H1 (cell line): ENCODE measurements at regions not wholly inside any gene's neighbourhood (a gene's known extent, or its start where the extent isn't known, plus 50 kb on each side); places are given as distances from the start of the nearest gene placed in this dataset.

ENCODE experiments used
- CTCF ChIA-PET: fragments of 300-600 bp; sonication (Branson Sonifier 250); formaldehyde crosslinking; loops from one replicate; lab custom pipeline; 2021; ENCODE audit not compliant: partially characterized antibody; lab: Charles Lee
- POLR2A ChIA-PET: fragments of 300-600 bp; sonication (Branson Sonifier 250); formaldehyde crosslinking; loops from one replicate; lab custom pipeline; 2021; ENCODE audit warnings: inconsistent platforms; ENCODE audit not compliant: partially characterized antibody; lab: Charles Lee
- DNase-seq, 2 experiments: peaks; one replicate each; pipeline versions ENCODE4 v3.0.0 to v3.0.0-alpha.2; 2010 to 2022; ENCODE audit warnings: low spot score in 2 of 2, low read depth in 1 of 2, mixed read lengths in 1 of 2
- FAIRE-seq: peaks from 2 replicates; lab custom pipeline; 2011; peaks lifted over from hg19 to GRCh38; lab: Jason Lieb, UNC
- H2AFZ ChIP-seq: 2 replicates; pipeline ENCODE4 v1.8.1; 2012; ENCODE audit warnings: low read length, inconsistent platforms
- H2AK5ac ChIP-seq: 2 replicates; pipeline ENCODE4 v1.6.1; 2013; ENCODE audit warnings: low read depth, low read length
- H2BK120ac ChIP-seq: replicated peaks from 2 replicates; pipeline ENCODE3; 2013; ENCODE audit warnings: low read depth, low read length, inconsistent platforms
- H2BK12ac ChIP-seq: 2 replicates; pipeline ENCODE4 v1.6.1; 2013; ENCODE audit warnings: low read depth, low read length
- H2BK15ac ChIP-seq: 2 replicates; pipeline ENCODE4 v1.6.1; 2013; ENCODE audit warnings: low read length
- H2BK20ac ChIP-seq: 2 replicates; pipeline ENCODE4 v1.6.1; 2013; ENCODE audit warnings: low read length
- H2BK5ac ChIP-seq: 2 replicates; pipeline ENCODE4 v1.6.1; 2013; ENCODE audit warnings: low read depth, low read length
- H3K14ac ChIP-seq: 2 replicates; pipeline ENCODE4 v1.6.1; 2013; ENCODE audit warnings: inconsistent platforms; ENCODE audit not compliant: insufficient read length
- H3K18ac ChIP-seq: 2 replicates; pipeline ENCODE4 v1.6.1; 2013; ENCODE audit warnings: low read length; ENCODE audit errors: extremely low read depth
- H3K23ac ChIP-seq: 2 replicates; pipeline ENCODE4 v1.6.1; 2013; ENCODE audit warnings: inconsistent platforms; ENCODE audit not compliant: insufficient read length
- H3K23me2 ChIP-seq: 2 replicates; pipeline ENCODE4 v1.6.1; 2013; ENCODE audit warnings: low read depth, low read length
- H3K27ac ChIP-seq: 2 replicates; pipeline ENCODE4 v1.6.1; 2011; ENCODE audit warnings: low read depth, low read length, inconsistent platforms
- H3K27me3 ChIP-seq, 4 experiments: replicated peaks in 1 of 4; 1 replicate in 1 of 4; 2 replicates in 3 of 4; pipeline versions ENCODE4 v1.6.1 to v1.8.1; 2011 to 2013; ENCODE audit warnings: low read length in 3 of 4, mild to moderate bottlenecking in 3 of 4, inconsistent platforms in 2 of 4, mixed read lengths in 2 of 4, moderate library complexity in 1 of 4; ENCODE audit not compliant: control insufficient read depth in 3 of 4, insufficient read depth in 3 of 4; ENCODE audit errors: extremely low read depth in 1 of 4
- H3K36me3 ChIP-seq, 4 experiments: 2 replicates each; pipeline versions ENCODE4 v1.6.1 to v1.8.1; 2011 to 2013; ENCODE audit warnings: mild to moderate bottlenecking in 4 of 4, low read length in 3 of 4, moderate library complexity in 2 of 4, control low read depth in 1 of 4, inconsistent platforms in 1 of 4; ENCODE audit not compliant: insufficient read depth in 4 of 4, control insufficient read depth in 2 of 4
- H3K4ac ChIP-seq: replicated peaks from 2 replicates; pipeline ENCODE3; 2013; ENCODE audit warnings: low read length, low read depth, mixed read lengths, inconsistent platforms; ENCODE audit not compliant: insufficient read length
- H3K4me1 ChIP-seq, 4 experiments: replicated peaks in 1 of 4; 1 replicate in 1 of 4; 2 replicates in 3 of 4; pipeline versions ENCODE4 v1.6.1 to v1.8.1; 2011 to 2013; ENCODE audit warnings: low read length in 3 of 4, inconsistent platforms in 2 of 4, mixed read lengths in 1 of 4; ENCODE audit not compliant: insufficient read depth in 4 of 4, control insufficient read depth in 3 of 4
- H3K4me2 ChIP-seq, 2 experiments: 2 replicates each; pipeline versions ENCODE4 v1.6.1 to v1.8.1; 2011 to 2013; ENCODE audit warnings: low read depth in 2 of 2, low read length in 2 of 2, control low read depth in 1 of 2, inconsistent platforms in 1 of 2, mild to moderate bottlenecking in 1 of 2; ENCODE audit not compliant: insufficient read depth in 1 of 2
- H3K4me3 ChIP-seq, 4 experiments: fragments of 200-600, 300-600 bp in 1 of 4; sonication (generic), shearing (Covaris generic), sonication (Bioruptor Twin) in 1 of 4; 2 replicates each; pipeline versions ENCODE4 v1.5.1 to v1.8.1; 2011 to 2016; ENCODE audit warnings: low read length in 4 of 4, low read depth in 3 of 4, control low read depth in 2 of 4, inconsistent platforms in 2 of 4, mild to moderate bottlenecking in 2 of 4, mixed read lengths in 1 of 4, moderate library complexity in 1 of 4; ENCODE audit not compliant: insufficient read depth in 2 of 4; ENCODE audit errors: extremely low read depth in 1 of 4
- H3K56ac ChIP-seq: replicated peaks from 2 replicates; pipeline ENCODE3; 2013; ENCODE audit warnings: low read depth, mild to moderate bottlenecking, mixed read lengths, low read length, inconsistent platforms; ENCODE audit not compliant: insufficient read length
- H3K79me1 ChIP-seq: 2 replicates; pipeline ENCODE4 v1.6.1; 2013; ENCODE audit warnings: low read depth, low read length, control low read depth
- H3K79me2 ChIP-seq, 2 experiments: 2 replicates each; pipeline versions ENCODE4 v1.6.1 to v1.8.1; 2012 to 2013; ENCODE audit warnings: low read length in 2 of 2, mild to moderate bottlenecking in 2 of 2, inconsistent platforms in 1 of 2; ENCODE audit not compliant: insufficient read depth in 2 of 2, control insufficient read depth in 1 of 2
- H3K9ac ChIP-seq, 4 experiments: replicated peaks in 1 of 4; 1 replicate in 1 of 4; 2 replicates in 3 of 4; pipeline versions ENCODE4 v1.6.1 to v1.8.1; 2011 to 2013; ENCODE audit warnings: low read depth in 3 of 4, low read length in 3 of 4, control low read depth in 2 of 4, mild to moderate bottlenecking in 2 of 4, moderate library complexity in 2 of 4, inconsistent platforms in 1 of 4; ENCODE audit errors: extremely low read depth in 1 of 4
- H3K9me3 ChIP-seq, 2 experiments: 2 replicates each; pipeline versions ENCODE4 v1.6.1 to v1.8.1; 2012 to 2013; ENCODE audit warnings: mild to moderate bottlenecking in 2 of 2, moderate library complexity in 2 of 2, control low read depth in 1 of 2, inconsistent platforms in 1 of 2, low read depth in 1 of 2, low read length in 1 of 2, mixed read lengths in 1 of 2; ENCODE audit not compliant: insufficient read depth in 2 of 2
- H4K20me1 ChIP-seq, 2 experiments: replicated peaks in 1 of 2; 2 replicates each; pipeline versions ENCODE3 to v1.8.1; 2011 to 2013; ENCODE audit warnings: inconsistent platforms in 2 of 2, low read length in 2 of 2, mild to moderate bottlenecking in 1 of 2; ENCODE audit not compliant: insufficient read depth in 2 of 2, control insufficient read depth in 1 of 2
- H4K5ac ChIP-seq: 2 replicates; pipeline ENCODE4 v1.6.1; 2013; ENCODE audit warnings: low read length, low read depth, mixed read lengths, inconsistent platforms; ENCODE audit not compliant: insufficient read length
- H4K8ac ChIP-seq: 2 replicates; pipeline ENCODE4 v1.8.0; 2013; ENCODE audit warnings: mild to moderate bottlenecking, moderate library complexity, low read length, inconsistent platforms; ENCODE audit not compliant: insufficient read depth; ENCODE audit errors: extremely low read depth
- H4K91ac ChIP-seq: replicated peaks from 2 replicates; pipeline ENCODE3; 2013; ENCODE audit warnings: low read length, mixed read lengths, inconsistent platforms; ENCODE audit not compliant: insufficient read length
- KDM4A ChIP-seq: IDR thresholded peaks from one replicate; pipeline ENCODE4 v1.7.1; 2012; ENCODE audit warnings: low read depth, mild to moderate bottlenecking, moderate library complexity, low read length, inconsistent platforms; ENCODE audit not compliant: severe bottlenecking
- SIX5 ChIP-seq: IDR thresholded peaks from 2 replicates; pipeline ENCODE4 v1.6.1; 2011; ENCODE audit warnings: mild to moderate bottlenecking, low read depth, low read length
- TF ChIP-seq, protein P1 (sequence below): IDR thresholded peaks from 2 replicates; pipeline ENCODE4 v1.6.1; 2011; ENCODE audit warnings: low read length, improper control_type of control experiment
- TF ChIP-seq, protein P2 (sequence below): IDR thresholded peaks from 2 replicates; pipeline ENCODE4 v1.6.1; 2011; ENCODE audit warnings: low read depth, mild to moderate bottlenecking, low read length; ENCODE audit not compliant: insufficient read depth
- TF ChIP-seq, protein P3 (sequence below): IDR thresholded peaks from 2 replicates; pipeline ENCODE4 v1.6.1; 2012; ENCODE audit warnings: inconsistent platforms

DNA sequence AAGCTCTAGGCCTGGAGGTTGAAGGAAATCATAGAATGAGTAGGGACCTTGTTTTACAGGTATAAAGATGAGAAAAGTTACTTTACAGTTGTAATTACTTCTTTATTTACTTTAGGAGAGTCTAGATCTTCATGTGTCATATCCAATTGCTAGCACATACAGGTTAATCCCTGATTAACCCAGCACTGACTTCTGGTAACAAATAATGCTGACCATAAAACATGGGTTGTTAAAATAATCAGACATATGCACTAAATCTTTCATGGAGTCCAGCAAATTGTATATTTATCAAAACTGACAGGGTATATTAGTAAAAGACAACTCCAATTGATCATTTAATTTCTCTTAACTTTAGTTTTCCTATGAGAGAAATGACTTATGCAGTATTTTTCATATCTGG, 245.2 kb downstream of the NFKBIZ start:
- H3K4me3 ChIP-seq: no peak overlapping the region
- no peak overlapping the region for H4K5ac ChIP-seq
- no peaks in the 10 kb centered on the region for H3K79me1 ChIP-seq
- H3K27ac ChIP-seq: no peak overlapping the region
- no peaks in the 10 kb centered on the region for H3K27me3 ChIP-seq
- no peak overlapping the region for H3K23ac ChIP-seq
- H2BK20ac ChIP-seq: no peak overlapping the region
- TF ChIP-seq, protein P1, sequence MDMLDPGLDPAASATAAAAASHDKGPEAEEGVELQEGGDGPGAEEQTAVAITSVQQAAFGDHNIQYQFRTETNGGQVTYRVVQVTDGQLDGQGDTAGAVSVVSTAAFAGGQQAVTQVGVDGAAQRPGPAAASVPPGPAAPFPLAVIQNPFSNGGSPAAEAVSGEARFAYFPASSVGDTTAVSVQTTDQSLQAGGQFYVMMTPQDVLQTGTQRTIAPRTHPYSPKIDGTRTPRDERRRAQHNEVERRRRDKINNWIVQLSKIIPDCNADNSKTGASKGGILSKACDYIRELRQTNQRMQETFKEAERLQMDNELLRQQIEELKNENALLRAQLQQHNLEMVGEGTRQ: no peak
- TF ChIP-seq, protein P2, sequence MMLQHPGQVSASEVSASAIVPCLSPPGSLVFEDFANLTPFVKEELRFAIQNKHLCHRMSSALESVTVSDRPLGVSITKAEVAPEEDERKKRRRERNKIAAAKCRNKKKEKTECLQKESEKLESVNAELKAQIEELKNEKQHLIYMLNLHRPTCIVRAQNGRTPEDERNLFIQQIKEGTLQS: no peak
- TF ChIP-seq, protein P3, sequence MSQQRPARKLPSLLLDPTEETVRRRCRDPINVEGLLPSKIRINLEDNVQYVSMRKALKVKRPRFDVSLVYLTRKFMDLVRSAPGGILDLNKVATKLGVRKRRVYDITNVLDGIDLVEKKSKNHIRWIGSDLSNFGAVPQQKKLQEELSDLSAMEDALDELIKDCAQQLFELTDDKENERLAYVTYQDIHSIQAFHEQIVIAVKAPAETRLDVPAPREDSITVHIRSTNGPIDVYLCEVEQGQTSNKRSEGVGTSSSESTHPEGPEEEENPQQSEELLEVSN: no peak
- TF ChIP-seq SIX5: no peak
- no peak for TF ChIP-seq KDM4A
- no peak overlapping the region for H2BK120ac ChIP-seq
- no peak overlapping the region for H2AFZ ChIP-seq
- H3K4ac ChIP-seq: no peak overlapping the region
- H3K4me1 ChIP-seq: no peaks in the 10 kb centered on the region
- FAIRE-seq: no peak
- H3K9ac ChIP-seq: no peak overlapping the region
- no peaks in the 10 kb centered on the region for H3K23me2 ChIP-seq
- no peaks in the 10 kb centered on the region for H3K36me3 ChIP-seq
- CTCF ChIA-PET: interaction anchor here (0.5 to 1.8 kb wide), 3 partner anchors 10 to 648 kb away, joined by 3 to 6 read pairs (median 3); no protein-coding TSS in a partner anchor
- no peaks in the 10 kb centered on the region for H3K9me3 ChIP-seq
- no peak overlapping the region for H3K18ac ChIP-seq
- no peak overlapping the region for H2BK12ac ChIP-seq
- DNase-seq: no peak
- POLR2A ChIA-PET: no interaction called here
- no peak overlapping the region for H3K56ac ChIP-seq
- H2AK5ac ChIP-seq: no peak overlapping the region
- no peak overlapping the region for H2BK5ac ChIP-seq
- H4K20me1 ChIP-seq: no peaks in the 10 kb centered on the region
- no peak overlapping the region for H3K14ac ChIP-seq
- H3K4me2 ChIP-seq: no peak overlapping the region
- no peak overlapping the region for H4K91ac ChIP-seq
- no peak overlapping the region for H4K8ac ChIP-seq
- H2BK15ac ChIP-seq: no peak overlapping the region
- H3K79me2 ChIP-seq: no peaks in the 10 kb centered on the region
